ENCODE measurements at regions not wholly inside any gene's neighbourhood (a gene's known extent, or its start where the extent isn't known, plus 50 kb on each side); places are given as distances from the start of the nearest gene placed in this dataset.
A peak's percentile ranks its signal among the peaks of the same experiment; 100 is the strongest.

- H3K27me3 ChIP-seq = no peaks in the 10 kb centered on the region
- peaks cover 38% of the 10 kb centered on the region for H3K4me1 ChIP-seq
- WGBS = 72% methylated on average over 10 of the region's 10 CpGs
Observed at GRCh38 chr17:27240086-27240801, 53.7 kb upstream of the WSB1 start.

GRCh38 chr17:27240802-27241155 lies 53.1 kb upstream of the WSB1 start:
- H3K4me1 ChIP-seq = peaks cover 43% of the 10 kb centered on the region
- WGBS = 81% methylated on average over 5 of the region's 5 CpGs
- no peak overlapping the region for H3K27ac ChIP-seq
- no peak overlapping the region for H3K4me3 ChIP-seq
- H3K27me3 ChIP-seq = no peaks in the 10 kb centered on the region
- TF ChIP-seq POLR2A (IDR thresholded peaks at IDR 0.05) (no peak), POLR2AphosphoS5 (IDR thresholded peaks at IDR 0.05) (no peak), EP300 (IDR thresholded peaks at IDR 0.05) (no peak), CTCF (IDR thresholded peaks at IDR 0.05) (no peak)
- no peaks in the 10 kb centered on the region for H3K9me3 ChIP-seq
- DNase-seq (ENCODE audit: low spot score in 2 of 2) = no peak
- no peaks in the 10 kb centered on the region for H3K36me3 ChIP-seq

More at GRCh38 chr17:27240086-27240801, 53.7 kb upstream of the WSB1 start:
- Histone ChIP-seq H3K9me3 (no peaks in the 10 kb centered on the region), H3K4me3 (no peak overlapping the region), H3K27ac (no peak overlapping the region), H3K36me3 (no peaks in the 10 kb centered on the region)
- TF ChIP-seq POLR2AphosphoS5 (IDR thresholded peaks at IDR 0.05) (no peak), CTCF (IDR thresholded peaks at IDR 0.05) (no peak), POLR2A (IDR thresholded peaks at IDR 0.05) (no peak), EP300 (IDR thresholded peaks at IDR 0.05) (no peak)
- DNase-seq (ENCODE audit: low spot score in 2 of 2) = no peak

- no peaks in the 10 kb centered on the region for H3K9me3 ChIP-seq
- WGBS = 43% methylated on average over 5 of the region's 5 CpGs
- H3K4me3 ChIP-seq = no peak overlapping the region
- H3K27ac ChIP-seq = no peak overlapping the region
- no peaks in the 10 kb centered on the region for H3K36me3 ChIP-seq
- TF ChIP-seq CTCF (IDR thresholded peaks at IDR 0.05) (no peak), POLR2AphosphoS5 (IDR thresholded peaks at IDR 0.05) (peak in 1 of 3 donors; percentile 36), EP300 (IDR thresholded peaks at IDR 0.05) (no peak)
- no peaks in the 10 kb centered on the region for H3K27me3 ChIP-seq
- no peak for DNase-seq (ENCODE audit: low spot score in 2 of 2)
- H3K4me1 ChIP-seq = peaks cover 48% of the 10 kb centered on the region
Observed at GRCh38 chr17:27241346-27241946, 52.5 kb upstream of the WSB1 start.

- Histone ChIP-seq H3K4me3 (no peak overlapping the region), H3K27me3 (no peaks in the 10 kb centered on the region), H3K27ac (no peak overlapping the region), H3K36me3 (no peaks in the 10 kb centered on the region), H3K4me1 (peaks cover 63% of the 10 kb centered on the region), H3K9me3 (no peaks in the 10 kb centered on the region)
- TF ChIP-seq POLR2AphosphoS5 (IDR thresholded peaks at IDR 0.05) (no peak), CTCF (IDR thresholded peaks at IDR 0.05) (no peak), EP300 (IDR thresholded peaks at IDR 0.05) (no peak), POLR2A (IDR thresholded peaks at IDR 0.05) (no peak)
- DNase-seq (ENCODE audit: low spot score in 2 of 2) = no peak
- 89% methylated on average over 1 of the region's 1 CpG for WGBS
Observed at GRCh38 chr17:27242951-27243350, 51.0 kb upstream of the WSB1 start.

- Histone ChIP-seq H3K9me3 (no peaks in the 10 kb centered on the region), H3K36me3 (no peaks in the 10 kb centered on the region), H3K4me3 (no peak overlapping the region), H3K27me3 (no peaks in the 10 kb centered on the region), H3K4me1 (peaks cover 64% of the 10 kb centered on the region), H3K27ac (peak overlapping the region; percentile 91)
- no peak for DNase-seq (ENCODE audit: low spot score in 2 of 2)
- TF ChIP-seq EP300 (IDR thresholded peaks at IDR 0.05) (no peak), POLR2AphosphoS5 (IDR thresholded peaks at IDR 0.05) (no peak), POLR2A (IDR thresholded peaks at IDR 0.05) (no peak), CTCF (IDR thresholded peaks at IDR 0.05) (no peak)
- WGBS = 93% methylated on average over 7 of the region's 7 CpGs
Observed at GRCh38 chr17:27244011-27244410, 49.9 kb upstream of the WSB1 start.
